ENCODE measurements at regions not wholly inside any gene's neighbourhood (a gene's known extent, or its start where the extent isn't known, plus 50 kb on each side); places are given as distances from the start of the nearest gene placed in this dataset.

- TF ChIP-seq CTCF (IDR thresholded peaks at IDR 0.05; ENCODE audit: low read length) (no peak), EZH2 (IDR thresholded peaks at IDR 0.05; ENCODE audit: borderline replicate concordance, low read length) (no peak)
Observed at GRCh38 chr6:4316867-4317400, 181.6 kb upstream of the ECI2 start.

All from OCI-LY1 (cell line).